ENCODE measurements at regions not wholly inside any gene's neighbourhood (a gene's known extent, or its start where the extent isn't known, plus 50 kb on each side); places are given as distances from the start of the nearest gene placed in this dataset.
A peak's percentile ranks its signal among the peaks of the same experiment; 100 is the strongest.

- TF ChIP-seq CTCF (IDR thresholded peaks at IDR 0.05 in 2 of 3, conservative IDR thresholded peaks at IDR 0.05 in 1 of 3; ENCODE audit: control insufficient read depth in 2 of 3, extremely low read depth in 1 of 3, insufficient read depth in 1 of 3, low read depth in 3 of 3, low read length in 3 of 3) (peak; percentile 26 to 40 (median 33); a peak in 4 of 6 replicates), POLR2A (IDR thresholded peaks at IDR 0.05; ENCODE audit: low read depth, low read length) (no peak), CUX1 (IDR thresholded peaks at IDR 0.05; ENCODE audit: insufficient replicate concordance, low read depth, low read length) (no peak), CHD2 (IDR thresholded peaks at IDR 0.05; ENCODE audit: borderline replicate concordance, low read depth, low read length) (no peak), USF2 (IDR thresholded peaks at IDR 0.05; ENCODE audit: borderline replicate concordance, low read depth, low read length) (no peak), EZH2 (IDR thresholded peaks at IDR 0.05; ENCODE audit: borderline replicate concordance, control insufficient read depth, low read depth, low read length) (no peak), RAD51 (IDR thresholded peaks at IDR 0.05) (no peak), POLR2AphosphoS5 (IDR thresholded peaks at IDR 0.05; ENCODE audit: low read length) (no peak), USF1 (IDR thresholded peaks at IDR 0.05; ENCODE audit: borderline replicate concordance, extremely low read length, insufficient read depth, low read depth, low read length) (no peak), PAX5 (IDR thresholded peaks at IDR 0.05; ENCODE audit: borderline replicate concordance, low read depth, low read length) (no peak), SPI1 (IDR thresholded peaks at IDR 0.05; ENCODE audit: borderline replicate concordance, insufficient read depth, low read depth, low read length) (no peak), EP300 (IDR thresholded peaks at IDR 0.05; ENCODE audit: borderline replicate concordance in 1 of 2, control insufficient read depth in 1 of 2, low read depth in 2 of 2, low read length in 2 of 2) (no peak), LARP7 (IDR thresholded peaks at IDR 0.05) (no peak)
These were observed 50.3 kb upstream of the GREB1L start for GRCh38 chr18:21191596-21192307.
